GM21360 (cell line): ENCODE measurements at regions not wholly inside any gene's neighbourhood (a gene's known extent, or its start where the extent isn't known, plus 50 kb on each side); places are given as distances from the start of the nearest gene placed in this dataset.
A peak's percentile ranks its signal among the peaks of the same experiment; 100 is the strongest.
"Not testable (repeated sequence)": the region's sequence is repeated elsewhere in the genome, so short reads cannot be mapped to it uniquely, and the experiment has no call there.

ENCODE experiments used
- ATAC-seq: cut with Tn5 transposase; IDR thresholded peaks from one replicate; pipeline ENCODE4 v1.9.1; 2021; ENCODE audit warnings: mild to moderate bottlenecking, moderate library complexity; ENCODE audit not compliant: unreplicated experiment

- not testable (repeated sequence) for ATAC-seq
These were observed 218.0 kb upstream of the C1QTNF3 start for GRCh38 chr5:34261020-34261419.

DNA sequence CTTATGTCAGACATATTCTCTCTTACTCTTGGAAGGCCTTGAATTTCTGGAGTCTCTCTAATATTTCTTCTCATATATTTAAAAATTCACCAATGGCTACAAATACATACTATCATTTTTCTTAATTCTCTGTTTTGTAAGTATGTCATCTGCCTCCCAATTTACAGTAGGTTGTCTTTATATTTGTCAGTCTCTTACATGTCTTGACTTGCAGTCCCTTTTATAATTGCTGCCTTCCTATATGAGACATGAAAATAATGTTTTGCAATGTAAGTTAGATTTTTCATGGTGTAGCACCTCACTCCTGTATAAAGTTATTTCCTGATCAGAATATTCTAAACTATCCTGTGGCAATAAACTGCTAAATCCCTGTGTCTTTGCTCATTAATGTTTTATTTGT lies 223.1 kb upstream of the C1QTNF3 start:
- ATAC-seq: not testable (repeated sequence)

DNA sequence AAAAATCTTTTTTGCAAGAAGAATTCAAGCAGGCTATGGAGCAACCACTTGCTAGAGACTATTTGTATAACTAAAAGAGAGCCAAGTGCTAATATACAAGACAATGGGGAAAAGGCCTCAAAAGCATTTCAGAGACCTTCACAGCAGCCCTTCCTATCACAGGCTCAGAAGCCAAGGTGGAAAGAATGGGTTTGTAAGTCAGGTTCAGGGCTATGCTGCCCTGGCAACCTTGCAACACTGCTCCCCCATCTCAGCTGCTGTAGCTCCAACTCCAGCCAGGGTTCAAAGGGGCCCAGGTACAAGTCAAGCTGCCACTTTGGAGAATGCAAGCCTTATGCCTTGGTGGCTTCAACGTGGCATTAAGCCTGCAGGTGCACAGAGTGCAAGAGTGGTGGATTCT lies 253.7 kb upstream of the C1QTNF3 start:
- ATAC-seq: not testable (repeated sequence)

DNA sequence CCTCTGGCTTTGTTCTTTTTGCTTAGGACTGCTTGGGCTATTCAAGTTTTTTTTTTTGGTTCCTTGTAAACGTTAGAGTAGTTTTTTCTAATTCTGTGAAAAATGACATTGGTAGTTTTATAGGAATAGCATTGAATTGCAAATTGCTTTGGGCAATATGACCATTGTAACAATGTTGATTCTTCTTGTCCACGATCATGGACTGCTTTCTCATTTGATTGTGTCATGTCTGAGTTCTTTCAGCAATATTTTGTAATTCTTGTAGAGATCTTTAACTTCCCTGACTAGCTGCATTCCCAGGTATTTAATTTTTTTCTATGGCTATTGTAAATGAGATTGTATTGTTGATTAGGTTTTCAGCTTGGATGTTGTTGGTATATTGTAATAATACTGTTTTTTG lies 286.2 kb upstream of the C1QTNF3 start:
- not testable (repeated sequence) for ATAC-seq

- not testable (repeated sequence) for ATAC-seq
These were observed 286.6 kb upstream of the C1QTNF3 start for GRCh38 chr5:34329611-34330108.

- ATAC-seq: not testable (repeated sequence)
These were observed 289.0 kb upstream of the C1QTNF3 start for GRCh38 chr5:34331928-34332454.

DNA sequence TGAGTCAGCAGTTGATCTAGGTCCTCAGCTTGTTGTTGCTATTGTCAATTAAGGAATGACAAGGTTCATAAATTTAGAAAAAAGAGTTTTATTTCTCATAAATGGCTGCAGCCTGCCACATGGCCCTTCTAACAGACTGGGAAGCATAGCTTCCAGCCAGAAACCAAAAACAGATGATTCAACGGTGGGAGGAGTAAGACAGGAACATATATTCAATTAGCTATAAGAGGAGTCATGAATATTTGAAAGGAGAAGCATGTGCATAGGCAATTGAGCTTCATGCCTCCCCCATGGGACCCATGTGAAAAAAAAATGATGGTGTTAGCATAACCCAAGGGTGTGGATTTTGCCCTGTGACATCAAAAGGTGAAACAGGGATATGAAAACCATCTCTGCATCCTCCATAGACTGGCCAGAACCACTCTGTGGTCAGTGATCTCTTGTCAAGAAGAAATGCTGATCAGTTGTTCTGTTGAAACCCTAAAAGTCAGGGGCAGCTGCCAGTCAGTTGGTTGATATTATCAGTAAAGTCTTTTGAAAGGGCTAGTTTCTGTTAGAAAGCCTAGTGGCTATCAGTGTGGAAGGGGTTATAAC lies 296.5 kb upstream of the C1QTNF3 start:
- ATAC-seq: not testable (repeated sequence)

GRCh38 chr5:34354440-34354839 lies 301.7 kb upstream of the RAI14 start:
- ATAC-seq: not testable (repeated sequence)

DNA sequence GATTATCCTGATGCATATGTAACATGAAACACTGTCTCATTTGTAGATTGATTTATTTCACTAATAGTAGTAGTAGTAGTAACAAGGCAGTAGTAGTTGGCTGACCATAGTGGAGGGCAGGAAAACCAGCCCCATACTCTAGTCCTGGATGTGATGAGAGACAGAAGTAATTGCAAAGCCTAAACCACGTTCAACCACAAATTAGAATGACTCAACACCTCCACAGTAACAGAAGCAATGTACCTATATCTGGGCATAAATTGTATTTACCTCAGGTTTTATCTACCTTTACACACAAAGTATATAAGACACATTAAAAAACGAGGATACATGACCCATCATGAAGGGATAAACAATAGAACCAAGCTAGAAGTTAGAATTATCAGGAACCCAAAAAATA lies 284.7 kb upstream of the RAI14 start:
- not testable (repeated sequence) for ATAC-seq

GRCh38 chr5:34371817-34372216 lies 284.3 kb upstream of the RAI14 start:
- ATAC-seq: not testable (repeated sequence)

- not testable (repeated sequence) for ATAC-seq
These were observed 283.4 kb upstream of the RAI14 start for GRCh38 chr5:34372739-34373138.

GRCh38 chr5:34377651-34378050 lies 278.5 kb upstream of the RAI14 start:
- not testable (repeated sequence) for ATAC-seq

GRCh38 chr5:34378498-34378897 lies 277.6 kb upstream of the RAI14 start:
- not testable (repeated sequence) for ATAC-seq

- not testable (repeated sequence) for ATAC-seq
These were observed 267.4 kb upstream of the RAI14 start for GRCh38 chr5:34388754-34389153.

DNA sequence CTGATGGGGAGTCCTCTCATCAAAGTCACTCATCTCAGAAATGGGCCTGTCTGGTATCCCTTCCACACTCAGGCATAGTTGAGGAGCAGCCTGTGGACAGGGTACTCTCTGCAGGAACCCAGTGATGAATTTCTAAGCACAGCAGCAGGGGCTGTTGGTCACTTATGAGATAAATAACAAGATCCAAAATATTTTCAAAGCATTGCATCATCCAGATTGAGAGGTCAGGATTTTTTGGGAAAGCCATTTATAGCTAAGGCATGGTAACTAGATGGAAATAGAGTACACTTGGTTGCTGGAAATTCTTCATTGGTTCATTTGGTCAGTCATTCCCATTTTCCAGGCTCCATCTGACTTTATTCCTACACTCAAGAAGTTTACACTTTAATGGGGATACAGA lies 246.8 kb upstream of the RAI14 start:
- no peak for ATAC-seq

- no peak for ATAC-seq
These were observed 245.6 kb upstream of the RAI14 start for GRCh38 chr5:34410411-34411139.

- ATAC-seq: no peak
These were observed 244.4 kb upstream of the RAI14 start for GRCh38 chr5:34411470-34412346.

GRCh38 chr5:34412736-34413135 lies 243.4 kb upstream of the RAI14 start:
- ATAC-seq: no peak

GRCh38 chr5:34415559-34416198 lies 240.4 kb upstream of the RAI14 start:
- peak; percentile 96 for ATAC-seq

GRCh38 chr5:34416501-34417008 lies 239.6 kb upstream of the RAI14 start:
- no peak for ATAC-seq
